GM23338 (cell line): ENCODE measurements at regions not wholly inside any gene's neighbourhood (a gene's known extent, or its start where the extent isn't known, plus 50 kb on each side); places are given as distances from the start of the nearest gene placed in this dataset.

ENCODE experiments used
- CTCF ChIP-seq, 2 experiments: fragments of 200-600 bp in 1 of 2; sonication (generic) in 1 of 2; conservative IDR thresholded peaks; 2 replicates each; pipeline versions ENCODE4 v1.5.1 to v1.6.1; 2016 to 2017; ENCODE audit warnings: antibody characterized with exemption in 2 of 2, low read depth in 2 of 2, mild to moderate bottlenecking in 2 of 2, moderate library complexity in 1 of 2
- POLR2AphosphoS5 ChIP-seq: IDR thresholded peaks from 2 replicates; pipeline ENCODE4 v1.6.1; 2016; ENCODE audit warnings: antibody characterized with exemption, low read depth
- STAT1 ChIP-seq: IDR thresholded peaks from one replicate; pipeline ENCODE4 v1.6.1; 2016; ENCODE audit warnings: antibody characterized with exemption; ENCODE audit not compliant: unreplicated experiment

- TF ChIP-seq CTCF (conservative IDR thresholded peaks at IDR 0.05; ENCODE audit: low read depth in 2 of 2) = no peak
- TF ChIP-seq POLR2AphosphoS5 = no peak
- TF ChIP-seq STAT1 = no peak
These were observed 113.5 kb upstream of the GUCY1A2 start for GRCh38 chr11:107131756-107132155.
